ENCODE measurements at regions not wholly inside any gene's neighbourhood (a gene's known extent, or its start where the extent isn't known, plus 50 kb on each side); places are given as distances from the start of the nearest gene placed in this dataset.

DNA sequence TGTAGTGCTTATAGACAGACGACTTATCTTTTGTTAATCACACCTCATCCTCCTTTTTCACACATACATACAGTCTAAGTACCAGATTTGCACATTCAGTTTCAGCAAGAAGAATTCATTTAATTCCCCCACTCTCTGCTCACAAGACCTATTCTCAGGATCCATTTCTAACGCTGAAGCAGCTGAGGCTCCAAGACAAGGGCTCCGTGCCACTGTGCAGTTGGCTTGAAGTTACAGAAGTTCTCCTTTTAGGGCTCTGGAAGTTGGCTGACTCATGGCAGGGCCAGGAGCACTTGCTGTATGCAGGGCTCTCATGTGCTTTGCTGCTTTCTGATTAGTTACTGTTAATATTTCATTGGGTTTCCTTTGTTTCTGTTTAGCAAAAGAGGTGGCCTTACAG, 1566.9 kb upstream of the TMEM132C start:
- TF ChIP-seq, protein P1, sequence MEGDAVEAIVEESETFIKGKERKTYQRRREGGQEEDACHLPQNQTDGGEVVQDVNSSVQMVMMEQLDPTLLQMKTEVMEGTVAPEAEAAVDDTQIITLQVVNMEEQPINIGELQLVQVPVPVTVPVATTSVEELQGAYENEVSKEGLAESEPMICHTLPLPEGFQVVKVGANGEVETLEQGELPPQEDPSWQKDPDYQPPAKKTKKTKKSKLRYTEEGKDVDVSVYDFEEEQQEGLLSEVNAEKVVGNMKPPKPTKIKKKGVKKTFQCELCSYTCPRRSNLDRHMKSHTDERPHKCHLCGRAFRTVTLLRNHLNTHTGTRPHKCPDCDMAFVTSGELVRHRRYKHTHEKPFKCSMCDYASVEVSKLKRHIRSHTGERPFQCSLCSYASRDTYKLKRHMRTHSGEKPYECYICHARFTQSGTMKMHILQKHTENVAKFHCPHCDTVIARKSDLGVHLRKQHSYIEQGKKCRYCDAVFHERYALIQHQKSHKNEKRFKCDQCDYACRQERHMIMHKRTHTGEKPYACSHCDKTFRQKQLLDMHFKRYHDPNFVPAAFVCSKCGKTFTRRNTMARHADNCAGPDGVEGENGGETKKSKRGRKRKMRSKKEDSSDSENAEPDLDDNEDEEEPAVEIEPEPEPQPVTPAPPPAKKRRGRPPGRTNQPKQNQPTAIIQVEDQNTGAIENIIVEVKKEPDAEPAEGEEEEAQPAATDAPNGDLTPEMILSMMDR (IDR thresholded peaks at IDR 0.05; ENCODE audit: borderline replicate concordance, control extremely low read depth, extremely low read depth, insufficient read depth, missing control alignments): no peak
- DNase-seq (ENCODE audit: low spot score): no peak
- in situ Hi-C loops (cut with MboI; ENCODE audit: low sequenced_read_pairs, unreplicated experiment): no loop called here

DNA sequence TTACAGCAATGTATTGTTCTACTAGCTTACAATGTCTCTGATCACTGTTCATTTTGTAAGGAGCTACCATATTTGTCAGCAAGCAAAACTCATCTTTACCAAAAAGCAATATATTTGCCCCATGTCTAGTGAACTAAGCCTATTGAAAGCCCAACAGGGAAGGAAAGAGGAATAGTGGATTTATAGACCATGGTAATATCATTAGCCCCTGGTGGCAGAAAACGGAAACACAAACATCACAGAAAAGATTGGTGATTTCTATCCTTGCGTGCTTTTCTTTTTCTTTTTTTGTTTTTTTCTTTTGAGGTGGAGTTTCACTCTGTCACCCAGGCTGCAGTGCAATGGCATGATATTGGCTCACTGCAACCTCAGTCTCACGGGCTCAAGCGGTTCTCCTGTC, 1562.4 kb upstream of the TMEM132C start:
- in situ Hi-C loops (cut with MboI; ENCODE audit: low sequenced_read_pairs, unreplicated experiment): no loop called here
- TF ChIP-seq, protein P1 (IDR thresholded peaks at IDR 0.05; ENCODE audit: borderline replicate concordance, control extremely low read depth, extremely low read depth, insufficient read depth, missing control alignments): no peak
- DNase-seq (ENCODE audit: low spot score): no peak

DNA sequence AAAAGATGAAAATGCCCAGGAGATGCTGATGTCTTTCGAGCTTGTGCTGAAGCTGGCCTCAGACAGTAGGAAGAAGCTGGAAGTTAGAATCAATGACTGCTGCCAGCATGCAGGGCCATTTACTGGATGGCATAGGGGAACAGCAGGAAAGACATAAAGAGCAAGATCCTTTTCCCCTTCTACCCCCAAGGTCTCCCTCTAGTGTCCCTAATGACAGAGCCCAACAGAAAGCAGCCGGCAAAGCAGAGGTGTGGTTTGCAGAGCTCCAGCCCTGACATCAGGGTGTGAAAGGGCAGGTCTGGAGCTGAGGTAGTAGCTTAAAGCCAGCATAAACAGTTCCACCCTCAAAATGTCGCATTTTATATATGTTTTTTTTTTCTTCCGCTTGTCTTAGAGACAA, 1560.7 kb upstream of the TMEM132C start:
- in situ Hi-C loops (cut with MboI; ENCODE audit: low sequenced_read_pairs, unreplicated experiment): no loop called here
- TF ChIP-seq, protein P1 (IDR thresholded peaks at IDR 0.05; ENCODE audit: borderline replicate concordance, control extremely low read depth, extremely low read depth, insufficient read depth, missing control alignments): no peak
- no peak for DNase-seq (ENCODE audit: low spot score)

DNA sequence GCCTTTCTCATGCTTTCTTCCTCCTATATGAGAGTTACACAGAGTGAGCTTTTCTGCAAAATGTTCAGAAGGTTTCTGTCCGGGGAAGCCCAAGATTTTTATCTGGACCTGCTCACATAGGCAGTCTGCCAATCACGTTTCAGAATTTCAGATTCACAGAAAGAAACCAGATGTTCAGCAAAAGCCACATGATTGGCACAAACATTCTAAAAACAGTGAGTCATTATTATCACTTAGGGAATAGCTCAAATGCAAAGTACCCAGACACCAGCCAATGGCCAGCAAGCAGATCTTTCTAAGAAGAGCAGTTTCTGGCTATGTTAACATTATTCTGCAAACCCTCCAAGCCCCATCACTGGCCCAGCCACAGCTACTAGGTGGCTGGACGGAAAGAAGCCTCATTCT, 1558.5 kb upstream of the TMEM132C start:
- TF ChIP-seq, protein P1 (IDR thresholded peaks at IDR 0.05; ENCODE audit: borderline replicate concordance, control extremely low read depth, extremely low read depth, insufficient read depth, missing control alignments): no peak

DNA sequence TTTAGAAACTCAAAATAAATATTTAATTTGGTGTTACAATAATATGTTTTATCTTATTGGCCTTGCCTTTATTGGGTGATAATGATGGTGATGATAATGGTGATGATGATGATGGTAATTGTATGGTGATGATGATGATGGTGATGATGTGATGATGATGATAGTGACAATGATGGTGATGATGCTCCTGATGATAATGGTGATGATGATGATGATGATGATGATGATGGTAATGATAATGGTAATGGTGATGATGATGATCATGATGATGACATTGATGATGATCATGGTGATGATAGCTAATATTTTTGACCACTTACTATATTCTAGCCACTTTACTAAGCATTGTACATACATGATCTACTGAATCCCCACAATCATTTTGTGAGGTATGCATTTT, 1548.6 kb upstream of the TMEM132C start:
- TF ChIP-seq, protein P1 (IDR thresholded peaks at IDR 0.05; ENCODE audit: borderline replicate concordance, control extremely low read depth, extremely low read depth, insufficient read depth, missing control alignments): no peak
- DNase-seq (ENCODE audit: low spot score): no peak
- in situ Hi-C loops (cut with MboI; ENCODE audit: low sequenced_read_pairs, unreplicated experiment): no loop called here

More for the DNA sequence above, 1558.5 kb upstream of the TMEM132C start:
- DNase-seq (ENCODE audit: low spot score): no peak
- in situ Hi-C loops (cut with MboI; ENCODE audit: low sequenced_read_pairs, unreplicated experiment): no loop called here

DNA sequence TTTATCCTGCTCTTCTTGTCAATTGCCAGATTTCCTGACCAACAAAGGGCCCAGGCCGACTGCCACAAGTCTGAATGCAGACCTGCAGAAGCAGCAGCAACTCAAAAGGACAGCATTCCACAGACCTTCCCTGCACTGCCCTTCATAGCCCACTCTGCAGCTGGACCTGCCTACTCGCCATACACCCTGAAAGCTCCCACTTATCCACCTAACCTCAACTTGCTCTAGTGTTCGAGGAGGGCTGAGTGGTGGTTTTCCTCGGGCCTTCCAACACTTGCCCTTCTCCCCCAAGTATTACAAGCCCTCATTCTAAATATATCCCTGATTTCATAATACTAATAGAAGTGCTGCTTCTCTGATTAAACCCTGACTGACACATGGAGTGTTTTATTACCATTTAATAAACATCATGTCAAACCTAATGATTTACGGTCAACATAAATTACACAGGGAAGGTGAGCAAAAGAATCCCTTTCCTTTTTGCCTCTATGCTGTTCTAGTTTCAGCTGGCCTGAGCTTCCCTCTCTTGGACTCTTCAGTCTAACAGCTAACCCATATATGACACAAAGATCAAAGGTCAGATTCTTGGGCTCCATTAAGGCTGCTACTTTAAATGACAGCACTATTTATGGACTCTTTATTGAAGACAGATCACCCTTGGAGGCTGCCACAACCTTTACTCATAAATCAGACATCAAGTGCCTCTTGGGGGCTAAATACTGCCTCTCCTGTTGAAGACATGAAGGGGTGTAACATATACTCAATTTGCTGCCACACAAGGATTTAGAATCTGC, 1546.9 kb upstream of the TMEM132C start:
- TF ChIP-seq, protein P1 (IDR thresholded peaks at IDR 0.05; ENCODE audit: borderline replicate concordance, control extremely low read depth, extremely low read depth, insufficient read depth, missing control alignments): no peak
- DNase-seq (ENCODE audit: low spot score): no peak
- in situ Hi-C loops (cut with MboI; ENCODE audit: low sequenced_read_pairs, unreplicated experiment): no loop called here

Measured in GM13976 (cell line).